K562 (cell line): ENCODE measurements at regions not wholly inside any gene's neighbourhood (a gene's known extent, or its start where the extent isn't known, plus 50 kb on each side); places are given as distances from the start of the nearest gene placed in this dataset.

Experiments
- CBX5 ChIP-seq: IDR thresholded peaks from 2 replicates; pipeline ENCODE4 v1.6.1; 2014; ENCODE audit warnings: low read depth, borderline replicate concordance
- CCAR2 ChIP-seq: fragments of 200-400 bp; formaldehyde crosslinking; IDR thresholded peaks from 2 replicates; pipeline ENCODE4 v1.6.1; 2017; ENCODE audit warnings: mild to moderate bottlenecking, low read depth, low read length
- EHMT2 ChIP-seq: fragments of 450-650 bp; IDR thresholded peaks from 2 replicates; pipeline ENCODE4 v1.6.1; 2018; ENCODE audit warnings: antibody characterized with exemption
- MTA2 ChIP-seq: fragments of 450-650 bp; IDR thresholded peaks from 2 replicates; pipeline ENCODE4 v1.6.1; 2016; ENCODE audit warnings: low read depth
- MYNN ChIP-seq, 2 experiments: sonication (generic); formaldehyde crosslinking in 1 of 2; IDR thresholded peaks; 2 replicates each; pipeline versions ENCODE4 v1.5.0 to v1.6.1; 2016 to 2020; ENCODE audit warnings: antibody characterized with exemption in 1 of 2, missing genetic modification reagents in 1 of 2
- POLR3G ChIP-seq: IDR thresholded peaks from 2 replicates; pipeline ENCODE4 v1.6.1; 2011; ENCODE audit not compliant: insufficient read length, insufficient replicate concordance; ENCODE audit errors: extremely low read depth
- SRSF7 ChIP-seq: fragments of 200-400 bp; formaldehyde crosslinking; optimal IDR thresholded peaks from 2 replicates; pipeline ENCODE3; 2017; ENCODE audit warnings: mild to moderate bottlenecking, low read depth, low read length
- STAT5B ChIP-seq: fragments of 250-450 bp; sonication (Bioruptor Pico); IDR thresholded peaks from 2 replicates; pipeline ENCODE4 v1.8.0; 2021; ENCODE audit warnings: mild to moderate bottlenecking, inconsistent platforms
- TEAD2 ChIP-seq: fragments of 450-650 bp; IDR thresholded peaks from 2 replicates; pipeline ENCODE4 v1.6.1; 2016; ENCODE audit warnings: missing genetic modification characterization, control low read depth, missing compliant biosample characterization
- ZC3H8 ChIP-seq: fragments of 450-650 bp; IDR thresholded peaks from 2 replicates; pipeline ENCODE4 v1.6.1; 2017
- ZNF3 ChIP-seq: fragments of 250-450 bp; sonication (Bioruptor Pico); IDR thresholded peaks from 2 replicates; pipeline ENCODE4 v1.5.0; 2021; ENCODE audit warnings: mild to moderate bottlenecking, moderate library complexity
- TF ChIP-seq, protein P1 (sequence below): fragments of 450-650 bp; IDR thresholded peaks from 2 replicates; pipeline ENCODE4 v1.6.1; 2014; ENCODE audit warnings: low read depth, mild to moderate bottlenecking, moderate library complexity, borderline replicate concordance
- TF ChIP-seq, protein P2 (sequence below): fragments of 450-650 bp; conservative IDR thresholded peaks from 2 replicates; pipeline ENCODE4 v1.6.1; 2016; ENCODE audit warnings: missing genetic modification characterization, low read depth, mild to moderate bottlenecking, control low read depth, missing compliant biosample characterization
- TF ChIP-seq, protein P3 (sequence below): fragments of 250-450 bp; sonication (Bioruptor Pico); IDR thresholded peaks from 2 replicates; pipeline ENCODE4 v1.8.0; 2021; ENCODE audit warnings: mild to moderate bottlenecking, moderate library complexity
- TF ChIP-seq, protein P4 (sequence below): sonication (generic); formaldehyde crosslinking; IDR thresholded peaks from 2 replicates; pipeline ENCODE4 v1.8.0; 2022; ENCODE audit warnings: mild to moderate bottlenecking, missing genetic modification reagents
- TF ChIP-seq, protein P5 (sequence below), 2 experiments: fragments of 450-650 bp; IDR thresholded peaks; 2 replicates each; pipeline ENCODE4 v1.6.1; 2016
- TF ChIP-seq, protein P6 (sequence below): fragments of 450-650 bp; formaldehyde crosslinking; IDR thresholded peaks from 2 replicates; pipeline ENCODE4 v1.4.0; 2022; ENCODE audit warnings: mild to moderate bottlenecking, moderate library complexity
- TF ChIP-seq, protein P7 (sequence below): fragments of 250-450 bp; sonication (Bioruptor Pico); IDR thresholded peaks from 2 replicates; pipeline ENCODE4 v1.8.0; 2022; ENCODE audit warnings: moderate library complexity, mild to moderate bottlenecking, inconsistent platforms

DNA sequence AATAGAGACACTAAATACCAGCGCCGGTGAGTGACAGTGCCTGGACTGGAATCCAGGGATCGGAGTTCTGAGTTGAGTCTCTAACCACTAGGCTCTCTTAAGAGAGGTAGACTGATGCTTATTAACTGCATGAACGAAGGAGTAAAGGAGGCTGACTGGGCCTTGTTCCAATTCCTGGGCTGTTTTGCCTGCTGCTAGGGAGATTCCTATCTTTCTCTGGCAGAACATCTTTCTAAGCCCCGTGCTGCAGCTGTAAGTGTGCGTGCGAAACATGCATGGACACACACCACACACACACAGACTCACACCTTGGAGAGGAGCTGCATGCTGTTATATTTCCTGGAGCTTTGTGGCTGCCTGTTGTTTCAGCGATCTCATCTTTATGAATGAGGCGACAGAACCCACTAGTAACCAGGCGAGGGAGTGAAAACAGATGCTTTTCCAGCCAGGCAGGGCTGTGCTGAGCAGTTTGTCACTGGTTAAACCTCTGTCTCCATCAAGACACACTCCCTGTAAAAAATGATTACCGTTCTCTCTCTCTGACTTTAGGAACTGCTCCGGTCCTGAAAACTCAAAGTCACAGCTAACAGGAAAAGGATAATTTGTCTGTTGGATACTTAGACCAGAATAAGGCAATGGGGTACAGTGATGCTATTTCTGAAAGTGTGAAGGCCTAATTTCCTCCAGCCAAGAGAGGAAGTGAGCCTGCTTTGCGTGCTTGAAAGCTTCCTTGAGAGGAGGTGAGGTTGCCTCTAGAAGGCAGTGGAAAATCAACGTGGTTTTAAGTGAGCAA is 157.4 kb upstream of the ZNF217 start (continued):
- TF ChIP-seq, protein P1, sequence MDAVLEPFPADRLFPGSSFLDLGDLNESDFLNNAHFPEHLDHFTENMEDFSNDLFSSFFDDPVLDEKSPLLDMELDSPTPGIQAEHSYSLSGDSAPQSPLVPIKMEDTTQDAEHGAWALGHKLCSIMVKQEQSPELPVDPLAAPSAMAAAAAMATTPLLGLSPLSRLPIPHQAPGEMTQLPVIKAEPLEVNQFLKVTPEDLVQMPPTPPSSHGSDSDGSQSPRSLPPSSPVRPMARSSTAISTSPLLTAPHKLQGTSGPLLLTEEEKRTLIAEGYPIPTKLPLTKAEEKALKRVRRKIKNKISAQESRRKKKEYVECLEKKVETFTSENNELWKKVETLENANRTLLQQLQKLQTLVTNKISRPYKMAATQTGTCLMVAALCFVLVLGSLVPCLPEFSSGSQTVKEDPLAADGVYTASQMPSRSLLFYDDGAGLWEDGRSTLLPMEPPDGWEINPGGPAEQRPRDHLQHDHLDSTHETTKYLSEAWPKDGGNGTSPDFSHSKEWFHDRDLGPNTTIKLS: no peak
- TF ChIP-seq MTA2: no peak
- no peak for TF ChIP-seq SRSF7
- TF ChIP-seq, protein P2, sequence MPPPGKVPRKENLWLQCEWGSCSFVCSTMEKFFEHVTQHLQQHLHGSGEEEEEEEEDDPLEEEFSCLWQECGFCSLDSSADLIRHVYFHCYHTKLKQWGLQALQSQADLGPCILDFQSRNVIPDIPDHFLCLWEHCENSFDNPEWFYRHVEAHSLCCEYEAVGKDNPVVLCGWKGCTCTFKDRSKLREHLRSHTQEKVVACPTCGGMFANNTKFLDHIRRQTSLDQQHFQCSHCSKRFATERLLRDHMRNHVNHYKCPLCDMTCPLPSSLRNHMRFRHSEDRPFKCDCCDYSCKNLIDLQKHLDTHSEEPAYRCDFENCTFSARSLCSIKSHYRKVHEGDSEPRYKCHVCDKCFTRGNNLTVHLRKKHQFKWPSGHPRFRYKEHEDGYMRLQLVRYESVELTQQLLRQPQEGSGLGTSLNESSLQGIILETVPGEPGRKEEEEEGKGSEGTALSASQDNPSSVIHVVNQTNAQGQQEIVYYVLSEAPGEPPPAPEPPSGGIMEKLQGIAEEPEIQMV (tag): no peak
- TF ChIP-seq TEAD2 (tag): no peak
- TF ChIP-seq, protein P3, sequence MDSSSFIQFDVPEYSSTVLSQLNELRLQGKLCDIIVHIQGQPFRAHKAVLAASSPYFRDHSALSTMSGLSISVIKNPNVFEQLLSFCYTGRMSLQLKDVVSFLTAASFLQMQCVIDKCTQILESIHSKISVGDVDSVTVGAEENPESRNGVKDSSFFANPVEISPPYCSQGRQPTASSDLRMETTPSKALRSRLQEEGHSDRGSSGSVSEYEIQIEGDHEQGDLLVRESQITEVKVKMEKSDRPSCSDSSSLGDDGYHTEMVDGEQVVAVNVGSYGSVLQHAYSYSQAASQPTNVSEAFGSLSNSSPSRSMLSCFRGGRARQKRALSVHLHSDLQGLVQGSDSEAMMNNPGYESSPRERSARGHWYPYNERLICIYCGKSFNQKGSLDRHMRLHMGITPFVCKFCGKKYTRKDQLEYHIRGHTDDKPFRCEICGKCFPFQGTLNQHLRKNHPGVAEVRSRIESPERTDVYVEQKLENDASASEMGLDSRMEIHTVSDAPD (CRISPR knock-in tag): no peak
- no peak for TF ChIP-seq ZNF3
- TF ChIP-seq EHMT2: no peak
- no peak for TF ChIP-seq CCAR2
- TF ChIP-seq CBX5: no peak
- no peak for TF ChIP-seq POLR3G
- TF ChIP-seq, protein P4, sequence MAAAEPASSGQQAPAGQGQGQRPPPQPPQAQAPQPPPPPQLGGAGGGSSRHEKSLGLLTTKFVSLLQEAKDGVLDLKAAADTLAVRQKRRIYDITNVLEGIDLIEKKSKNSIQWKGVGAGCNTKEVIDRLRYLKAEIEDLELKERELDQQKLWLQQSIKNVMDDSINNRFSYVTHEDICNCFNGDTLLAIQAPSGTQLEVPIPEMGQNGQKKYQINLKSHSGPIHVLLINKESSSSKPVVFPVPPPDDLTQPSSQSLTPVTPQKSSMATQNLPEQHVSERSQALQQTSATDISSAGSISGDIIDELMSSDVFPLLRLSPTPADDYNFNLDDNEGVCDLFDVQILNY (CRISPR knock-in tag): no peak
- TF ChIP-seq STAT5B (CRISPR knock-in tag): no peak
- no peak for TF ChIP-seq ZC3H8
- TF ChIP-seq, protein P5, sequence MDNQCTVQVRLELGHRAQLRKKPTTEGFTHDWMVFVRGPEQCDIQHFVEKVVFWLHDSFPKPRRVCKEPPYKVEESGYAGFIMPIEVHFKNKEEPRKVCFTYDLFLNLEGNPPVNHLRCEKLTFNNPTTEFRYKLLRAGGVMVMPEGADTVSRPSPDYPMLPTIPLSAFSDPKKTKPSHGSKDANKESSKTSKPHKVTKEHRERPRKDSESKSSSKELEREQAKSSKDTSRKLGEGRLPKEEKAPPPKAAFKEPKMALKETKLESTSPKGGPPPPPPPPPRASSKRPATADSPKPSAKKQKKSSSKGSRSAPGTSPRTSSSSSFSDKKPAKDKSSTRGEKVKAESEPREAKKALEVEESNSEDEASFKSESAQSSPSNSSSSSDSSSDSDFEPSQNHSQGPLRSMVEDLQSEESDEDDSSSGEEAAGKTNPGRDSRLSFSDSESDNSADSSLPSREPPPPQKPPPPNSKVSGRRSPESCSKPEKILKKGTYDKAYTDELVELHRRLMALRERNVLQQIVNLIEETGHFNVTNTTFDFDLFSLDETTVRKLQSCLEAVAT (IDR thresholded peaks at IDR 0.05): no peak; a peak in 1 of 4 replicates
- TF ChIP-seq, protein P6, sequence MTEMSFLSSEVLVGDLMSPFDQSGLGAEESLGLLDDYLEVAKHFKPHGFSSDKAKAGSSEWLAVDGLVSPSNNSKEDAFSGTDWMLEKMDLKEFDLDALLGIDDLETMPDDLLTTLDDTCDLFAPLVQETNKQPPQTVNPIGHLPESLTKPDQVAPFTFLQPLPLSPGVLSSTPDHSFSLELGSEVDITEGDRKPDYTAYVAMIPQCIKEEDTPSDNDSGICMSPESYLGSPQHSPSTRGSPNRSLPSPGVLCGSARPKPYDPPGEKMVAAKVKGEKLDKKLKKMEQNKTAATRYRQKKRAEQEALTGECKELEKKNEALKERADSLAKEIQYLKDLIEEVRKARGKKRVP: no peak
- no peak for TF ChIP-seq MYNN (IDR thresholded peaks at IDR 0.05)
- TF ChIP-seq MYNN (CRISPR knock-in tag; IDR thresholded peaks at IDR 0.05): no peak
- TF ChIP-seq, protein P7, sequence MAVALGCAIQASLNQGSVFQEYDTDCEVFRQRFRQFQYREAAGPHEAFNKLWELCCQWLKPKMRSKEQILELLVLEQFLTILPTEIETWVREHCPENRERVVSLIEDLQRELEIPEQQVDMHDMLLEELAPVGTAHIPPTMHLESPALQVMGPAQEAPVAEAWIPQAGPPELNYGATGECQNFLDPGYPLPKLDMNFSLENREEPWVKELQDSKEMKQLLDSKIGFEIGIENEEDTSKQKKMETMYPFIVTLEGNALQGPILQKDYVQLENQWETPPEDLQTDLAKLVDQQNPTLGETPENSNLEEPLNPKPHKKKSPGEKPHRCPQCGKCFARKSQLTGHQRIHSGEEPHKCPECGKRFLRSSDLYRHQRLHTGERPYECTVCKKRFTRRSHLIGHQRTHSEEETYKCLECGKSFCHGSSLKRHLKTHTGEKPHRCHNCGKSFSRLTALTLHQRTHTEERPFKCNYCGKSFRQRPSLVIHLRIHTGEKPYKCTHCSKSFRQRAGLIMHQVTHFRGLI (CRISPR knock-in tag): no peak
